Right ventricle myocardium superior (tissue), 1 donor: ENCODE measurements at regions not wholly inside any gene's neighbourhood (a gene's known extent, or its start where the extent isn't known, plus 50 kb on each side); places are given as distances from the start of the nearest gene placed in this dataset.
A peak's percentile ranks its signal among the peaks of the same experiment; 100 is the strongest.

Source experiments
- ATAC-seq: fragments of 200-7000 bp; cut with Tn5 transposase; one replicate; pipeline ENCODE4 v1.9.1; 2020; ENCODE audit warnings: mild to moderate bottlenecking; ENCODE audit not compliant: poor library complexity
- DNase-seq: peaks from one replicate; pipeline ENCODE4 v3.0.0-alpha.2; 2020
- intact Hi-C: fragments of 100-400 bp; cut with DNase I; formaldehyde crosslinking; loops from one replicate; pipeline ENCODE4 v1.11.2; 2022
- donor health status: DM: no; HTN: yes; CAD: no; lungs with severe emphysema.

GRCh38 chr14:42437809-42438208, 831.1 kb downstream of the LRFN5 start:
- DNase-seq (no peak), ATAC-seq (no peak)
- intact Hi-C loops: no loop called here

- ATAC-seq (no peak), DNase-seq (no peak)
- intact Hi-C loops: no loop called here
Observed at GRCh38 chr14:42429401-42429800, 822.7 kb downstream of the LRFN5 start.

GRCh38 chr14:42428996-42429395, 822.3 kb downstream of the LRFN5 start:
- intact Hi-C loops: no loop called here
- ATAC-seq (no peak), DNase-seq (no peak)

DNA sequence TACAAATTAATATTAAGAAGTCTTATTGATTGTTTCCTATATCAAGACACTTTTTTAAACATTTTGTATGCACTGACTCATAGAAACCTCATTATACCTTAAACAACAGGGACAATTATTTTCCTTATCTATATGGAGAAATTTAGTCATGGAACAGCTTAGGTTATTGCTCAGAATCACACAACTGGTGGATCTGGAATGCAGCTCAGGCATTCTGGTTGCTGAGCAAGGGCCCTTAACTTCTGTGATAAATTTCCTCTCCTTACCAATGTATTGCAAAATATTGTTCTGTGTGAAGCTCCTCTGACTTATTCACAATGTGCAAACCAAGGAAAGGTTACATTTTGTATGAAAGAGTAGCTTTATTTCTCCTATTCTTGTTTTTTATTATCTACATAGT, 817.8 kb downstream of the LRFN5 start:
- ATAC-seq (no peak), DNase-seq (no peak)
- intact Hi-C loops: no loop called here

DNA sequence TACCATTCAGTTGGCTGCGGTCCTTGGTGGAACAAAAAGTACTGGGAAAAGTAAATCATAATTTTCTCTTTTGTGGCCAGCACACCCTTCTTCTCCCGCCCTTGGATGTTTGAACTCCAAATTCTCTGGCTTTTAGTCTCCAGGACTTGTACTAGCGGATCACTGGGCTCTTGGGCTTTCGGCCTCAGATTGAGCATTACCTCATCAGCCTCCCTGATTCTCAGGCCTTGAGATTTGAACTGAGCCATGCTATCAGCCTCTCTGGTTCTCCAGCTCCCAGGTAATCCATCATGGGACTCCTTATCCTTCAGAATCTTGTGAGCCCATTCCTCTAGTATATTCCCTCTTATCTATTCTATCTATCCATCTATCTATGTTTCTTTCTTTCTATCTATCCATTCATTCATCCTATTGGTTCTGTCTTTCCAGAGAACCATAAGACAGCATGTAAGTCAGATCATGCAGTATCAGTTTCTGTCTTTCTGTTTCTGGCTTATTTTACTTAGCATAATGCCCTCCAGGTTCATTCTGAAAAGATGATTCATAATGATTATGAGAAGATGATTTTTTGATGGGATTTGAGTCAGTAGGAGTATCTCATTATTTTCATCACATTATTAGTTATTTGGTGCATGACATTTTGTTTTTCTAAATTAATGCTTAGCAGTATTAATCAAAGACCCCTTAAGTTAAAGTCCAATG, 814.9 kb downstream of the LRFN5 start:
- ATAC-seq (no peak), DNase-seq (no peak)
- intact Hi-C loops: no loop called here

GRCh38 chr14:42420071-42420470, 813.4 kb downstream of the LRFN5 start:
- no peak for DNase-seq
- intact Hi-C loops: no loop called here
- ATAC-seq: no peak

DNA sequence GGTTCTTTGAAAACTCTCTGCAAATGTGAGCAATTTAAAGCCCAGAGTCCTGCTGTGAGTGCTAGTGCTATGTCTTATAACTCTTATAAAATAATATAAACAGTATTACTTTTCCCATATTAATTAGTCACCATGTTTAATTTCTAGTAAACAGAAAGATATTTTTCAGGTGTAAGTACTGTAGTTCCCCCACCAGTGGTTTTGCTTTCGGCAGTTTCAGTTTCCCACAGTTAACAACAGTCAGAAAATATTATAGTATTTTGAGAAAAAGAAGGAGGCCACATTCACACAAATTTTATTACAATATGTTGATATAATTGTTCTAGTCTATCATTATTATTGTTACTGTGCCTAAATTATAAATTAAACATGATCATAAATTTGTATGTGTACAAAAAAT, 800.5 kb downstream of the LRFN5 start:
- no peak for ATAC-seq
- no peak for DNase-seq
- intact Hi-C loops: no loop called here

DNA sequence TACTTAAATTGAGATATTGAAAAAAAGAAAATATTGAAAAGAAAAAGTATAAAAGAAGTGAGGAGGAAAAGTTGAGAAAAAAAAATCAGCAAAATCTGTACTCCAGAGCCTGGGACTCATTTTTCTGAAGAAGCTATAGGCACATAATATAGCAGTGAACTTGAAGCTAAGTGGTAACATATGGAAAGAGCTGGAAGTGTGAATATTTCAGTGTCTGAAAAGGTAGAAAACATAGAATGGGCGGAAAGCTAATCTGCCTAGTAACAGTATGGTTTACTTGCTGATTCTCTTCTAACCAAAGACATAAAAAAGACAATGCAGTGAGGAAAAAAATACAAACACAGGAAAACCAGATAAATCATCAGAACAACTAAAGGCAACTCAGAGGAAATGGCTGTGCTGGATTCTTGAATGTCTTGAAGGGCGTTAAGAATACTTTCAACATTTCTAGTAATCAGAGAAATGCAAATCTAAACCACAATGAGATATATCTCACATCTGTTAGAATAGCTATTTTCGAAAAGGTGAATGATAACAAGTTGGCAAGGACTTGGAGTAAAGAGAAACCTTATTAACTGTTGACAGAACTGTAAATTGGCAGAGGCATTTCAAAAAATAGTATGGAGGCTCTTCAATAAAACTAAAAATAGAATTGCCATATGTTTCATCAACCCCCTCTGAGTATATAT, 784.6 kb downstream of the LRFN5 start:
- no peak for DNase-seq
- intact Hi-C loops: no loop called here
- ATAC-seq: no peak

GRCh38 chr14:42378880-42379279, 772.2 kb downstream of the LRFN5 start:
- ATAC-seq (no peak), DNase-seq (no peak)
- intact Hi-C loops: no loop called here

DNA sequence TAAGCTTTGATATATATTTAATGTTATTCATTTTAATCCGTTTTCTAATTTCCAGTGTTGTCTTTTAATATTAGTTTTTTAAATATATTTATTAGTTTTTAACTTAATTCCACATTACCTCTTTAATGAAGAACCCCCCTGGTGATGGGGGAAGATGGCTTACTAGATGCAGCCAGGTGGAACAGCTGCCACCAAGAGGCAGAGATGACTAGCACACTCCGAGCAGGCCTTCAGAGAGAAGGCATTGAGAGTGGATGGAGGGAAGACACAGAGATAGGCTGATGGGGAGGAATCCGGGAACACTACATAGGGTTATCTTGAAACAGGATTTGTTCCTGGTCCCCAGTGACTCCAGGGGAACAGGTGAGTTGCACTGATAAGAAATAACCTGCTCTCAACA, 771.6 kb downstream of the LRFN5 start:
- intact Hi-C loops: no loop called here
- DNase-seq: no peak
- ATAC-seq: no peak

GRCh38 chr14:42374332-42374731, 767.7 kb downstream of the LRFN5 start:
- intact Hi-C loops: no loop called here
- DNase-seq (no peak), ATAC-seq (no peak)

GRCh38 chr14:42370056-42370455, 763.4 kb downstream of the LRFN5 start:
- ATAC-seq: no peak
- no peak for DNase-seq
- intact Hi-C loops: no loop called here

GRCh38 chr14:42368234-42368633, 761.6 kb downstream of the LRFN5 start:
- no peak for ATAC-seq
- intact Hi-C loops: no loop called here
- no peak for DNase-seq

DNA sequence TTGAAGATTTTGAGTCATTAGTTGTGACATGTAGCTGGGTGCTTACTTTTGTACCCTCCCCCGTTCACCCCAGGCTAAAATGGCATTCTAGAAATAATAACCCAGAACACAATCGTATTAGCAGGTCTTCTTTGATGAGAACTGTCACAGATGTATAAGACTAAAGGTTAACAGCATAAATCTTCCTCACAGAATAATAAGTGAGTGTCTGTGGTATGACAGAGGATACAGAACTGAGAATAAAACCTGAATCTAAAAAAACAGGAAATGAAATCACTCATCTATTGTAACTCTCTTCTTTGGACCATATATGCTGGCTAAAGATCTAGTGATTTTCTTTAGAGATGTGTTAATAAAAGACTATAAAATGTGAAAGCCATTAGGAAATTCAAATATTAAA, 746.6 kb downstream of the LRFN5 start:
- DNase-seq (no peak), ATAC-seq (no peak)
- intact Hi-C loops: no loop called here

DNA sequence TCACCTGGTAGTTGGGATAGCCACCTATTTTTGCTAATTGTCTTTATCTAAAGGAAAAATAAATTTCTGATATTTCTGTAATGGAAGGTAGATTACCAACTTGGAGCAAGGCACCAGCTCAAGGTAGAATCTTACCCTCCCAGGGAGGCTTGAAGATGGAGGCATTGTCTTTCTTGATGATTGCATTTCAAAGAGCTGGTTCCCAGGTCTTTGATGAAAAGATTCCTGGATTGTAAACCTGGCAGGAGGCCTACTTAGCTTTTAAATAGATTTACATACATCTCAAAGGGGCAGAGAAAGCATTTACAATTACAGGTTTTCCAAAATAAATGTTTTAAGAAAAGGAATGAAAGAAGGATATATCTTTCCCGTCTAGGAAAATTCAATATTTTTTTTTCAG, 729.2 kb downstream of the LRFN5 start:
- no peak for ATAC-seq
- intact Hi-C loops: no loop called here
- DNase-seq: no peak

DNA sequence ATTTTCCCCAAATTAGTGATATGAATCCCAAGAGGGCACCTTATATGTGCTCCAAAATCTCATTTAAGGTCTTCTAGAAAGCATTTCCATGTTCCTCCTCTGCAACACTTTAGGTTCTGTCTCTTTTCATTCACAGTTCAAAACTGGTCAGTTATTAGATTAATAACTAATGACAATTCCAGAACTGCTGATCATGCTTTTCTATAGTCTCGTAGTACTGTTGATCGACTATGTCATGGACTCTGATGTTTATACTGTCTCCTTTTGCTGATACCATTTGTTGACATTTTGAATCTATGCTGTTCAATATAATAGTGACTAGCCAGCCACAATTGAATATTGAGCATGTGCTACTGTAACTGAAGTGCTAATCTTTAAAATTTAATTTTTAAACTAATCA, 728.3 kb downstream of the LRFN5 start:
- intact Hi-C loops: no loop called here
- ATAC-seq: no peak
- DNase-seq: no peak

GRCh38 chr14:42323426-42323825, 716.8 kb downstream of the LRFN5 start:
- ATAC-seq: no peak
- intact Hi-C loops: no loop called here
- DNase-seq: no peak

GRCh38 chr14:42322531-42323284, 716.0 kb downstream of the LRFN5 start:
- peak; percentile 36 for ATAC-seq
- no peak for DNase-seq
- intact Hi-C loops: no loop called here

- intact Hi-C loops: no loop called here
- DNase-seq (no peak), ATAC-seq (no peak)
Observed at GRCh38 chr14:42319996-42320395, 713.3 kb downstream of the LRFN5 start.

GRCh38 chr14:42316693-42317092, 710.0 kb downstream of the LRFN5 start:
- ATAC-seq: no peak
- intact Hi-C loops: no loop called here
- DNase-seq: no peak
